Effector memory CD4-positive, alpha-beta T cell (primary cell): ENCODE measurements at regions not wholly inside any gene's neighbourhood (a gene's known extent, or its start where the extent isn't known, plus 50 kb on each side); places are given as distances from the start of the nearest gene placed in this dataset.
"Not testable (repeated sequence)": the region's sequence is repeated elsewhere in the genome, so short reads cannot be mapped to it uniquely, and the experiment has no call there.

Experiments
- DNase-seq, 3 donors: peaks; one replicate each; pipeline ENCODE4 v3.0.0-alpha.2; 2020
- H3K27ac ChIP-seq: 2 replicates; pipeline ENCODE4 v1.7.0; 2013; ENCODE audit warnings: mild to moderate bottlenecking, low read length, moderate library complexity; ENCODE audit not compliant: insufficient read depth, poor library complexity, severe bottlenecking
- H3K27me3 ChIP-seq: replicated peaks from 2 replicates; pipeline ENCODE4 v1.7.0; 2013; ENCODE audit warnings: mild to moderate bottlenecking, low read length; ENCODE audit not compliant: insufficient read depth, control insufficient read depth, poor library complexity, severe bottlenecking
- H3K36me3 ChIP-seq: 2 replicates; pipeline ENCODE4 v1.7.0; 2013; ENCODE audit warnings: mild to moderate bottlenecking, low read length, moderate library complexity; ENCODE audit not compliant: control insufficient read depth, insufficient read depth
- H3K4me1 ChIP-seq: 2 replicates; pipeline ENCODE4 v1.7.0; 2013; ENCODE audit warnings: low read length, mild to moderate bottlenecking; ENCODE audit not compliant: control insufficient read depth, insufficient read depth, poor library complexity, severe bottlenecking
- H3K4me3 ChIP-seq: 2 replicates; pipeline ENCODE4 v1.7.0; 2013; ENCODE audit warnings: low read length, low read depth, mild to moderate bottlenecking; ENCODE audit not compliant: insufficient read depth, poor library complexity, severe bottlenecking
- H3K9me3 ChIP-seq: 2 replicates; pipeline ENCODE4 v1.7.0; 2013; ENCODE audit warnings: mild to moderate bottlenecking, low read length, moderate library complexity; ENCODE audit not compliant: control insufficient read depth

DNA sequence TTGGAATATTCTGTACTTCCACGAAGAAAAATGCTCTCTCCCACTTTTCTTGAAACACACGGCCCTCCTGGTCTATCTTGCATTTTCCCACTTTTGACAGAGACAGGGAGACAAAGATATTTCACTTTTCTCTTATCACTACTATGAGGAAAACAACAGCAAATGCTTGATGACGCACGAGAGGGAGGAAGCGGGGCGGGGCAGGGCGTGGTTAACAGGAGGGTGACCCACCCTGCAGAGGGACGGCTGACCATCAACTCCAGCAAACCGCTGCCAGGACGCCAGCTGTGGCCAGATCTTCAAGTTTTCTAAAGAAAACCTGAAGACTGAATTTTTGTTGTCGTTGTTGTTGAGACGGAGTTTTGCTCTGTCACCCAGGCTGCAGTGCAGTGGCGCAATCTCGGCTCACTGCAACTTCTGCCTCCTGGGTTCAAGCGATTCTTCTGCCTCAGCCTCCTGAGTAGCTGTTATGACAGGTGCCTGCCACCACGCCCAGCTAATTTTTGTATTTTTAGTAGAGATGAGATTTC, 63.8 kb downstream of the NSUN5 start:
- H3K36me3 ChIP-seq, H3K27me3 ChIP-seq, H3K4me3 ChIP-seq, H3K4me1 ChIP-seq, H3K9me3 ChIP-seq, H3K27ac ChIP-seq, DNase-seq: not testable (repeated sequence)

DNA sequence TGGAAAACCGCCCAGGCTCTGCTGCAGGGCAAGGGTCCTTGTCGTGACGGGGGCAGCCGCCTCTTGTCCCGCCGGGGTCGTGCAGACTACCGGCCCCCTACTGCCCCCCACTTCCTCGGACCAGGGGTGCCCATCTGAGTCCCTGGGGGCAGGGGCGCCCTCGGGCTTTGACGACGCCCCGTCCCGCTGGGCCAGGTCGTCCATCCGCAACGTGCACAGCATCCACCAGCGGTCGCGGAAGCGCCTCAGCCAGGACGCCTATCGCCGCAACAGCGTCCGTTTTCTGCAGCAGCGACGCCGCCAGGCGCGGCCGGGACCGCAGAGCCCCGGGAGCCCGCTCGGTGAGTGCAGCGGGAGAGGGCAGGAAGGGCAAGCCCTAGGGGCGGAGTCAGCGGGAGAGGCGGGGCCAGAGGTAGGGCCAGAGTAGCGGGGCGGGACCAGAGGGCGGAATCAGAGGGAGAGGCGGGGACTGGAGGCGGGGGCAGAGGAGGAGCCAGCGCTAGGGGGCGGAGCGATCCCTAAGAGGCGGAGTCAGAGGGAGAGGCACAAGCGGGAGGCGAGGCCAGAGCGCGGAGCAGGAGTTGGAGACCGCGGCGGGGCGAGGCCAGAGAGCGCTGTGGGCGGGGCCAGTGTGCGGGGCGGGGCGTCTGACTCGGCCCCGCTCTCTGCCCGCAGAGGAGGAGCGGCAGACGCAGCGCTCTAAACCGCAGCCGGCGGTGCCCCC, 73.5 kb downstream of the NSUN5 start:
- not testable (repeated sequence) for H3K4me3 ChIP-seq, H3K27ac ChIP-seq, H3K36me3 ChIP-seq, H3K27me3 ChIP-seq, H3K4me1 ChIP-seq, H3K9me3 ChIP-seq
- peak; percentile 88 to 91 (median 89) for DNase-seq

GRCh38 chr7:73225745-73226144, 82.9 kb downstream of the NSUN5 start:
- not testable (repeated sequence) for DNase-seq, H3K4me3 ChIP-seq, H3K9me3 ChIP-seq, H3K27me3 ChIP-seq, H3K36me3 ChIP-seq, H3K27ac ChIP-seq, H3K4me1 ChIP-seq

GRCh38 chr7:73221724-73222123, 86.9 kb downstream of the NSUN5 start:
- not testable (repeated sequence) for H3K4me1 ChIP-seq, H3K9me3 ChIP-seq, DNase-seq, H3K36me3 ChIP-seq, H3K27me3 ChIP-seq, H3K4me3 ChIP-seq, H3K27ac ChIP-seq

- H3K4me1 ChIP-seq, H3K27me3 ChIP-seq, H3K4me3 ChIP-seq, H3K9me3 ChIP-seq, H3K36me3 ChIP-seq, H3K27ac ChIP-seq, DNase-seq: not testable (repeated sequence)
Measured at GRCh38 chr7:73220766-73221370, 87.8 kb downstream of the NSUN5 start.

GRCh38 chr7:73220357-73220756, 88.3 kb downstream of the NSUN5 start:
- H3K27ac ChIP-seq, DNase-seq, H3K27me3 ChIP-seq, H3K4me3 ChIP-seq, H3K9me3 ChIP-seq, H3K36me3 ChIP-seq, H3K4me1 ChIP-seq: not testable (repeated sequence)

DNA sequence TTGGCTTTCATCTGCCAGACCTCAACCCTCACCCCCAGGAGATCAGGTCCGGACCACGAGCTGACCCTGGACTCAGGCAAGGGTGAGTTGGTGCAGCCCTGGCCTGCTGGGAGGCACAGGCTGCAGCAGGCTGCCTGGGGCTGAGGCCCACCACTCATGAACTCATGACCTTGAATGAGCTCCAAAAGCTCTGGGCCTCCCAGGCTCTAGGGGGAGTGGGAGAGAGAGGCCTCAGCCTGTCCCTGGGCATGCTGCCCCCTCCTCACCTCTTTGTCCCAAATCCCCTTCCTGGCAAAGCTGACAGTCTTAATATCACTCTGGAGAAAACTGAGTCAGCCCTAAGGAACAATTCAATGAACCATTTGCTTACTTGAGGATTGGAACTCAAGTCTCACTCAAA, 89.8 kb downstream of the NSUN5 start:
- not testable (repeated sequence) for DNase-seq, H3K36me3 ChIP-seq, H3K4me3 ChIP-seq, H3K27me3 ChIP-seq, H3K4me1 ChIP-seq, H3K9me3 ChIP-seq, H3K27ac ChIP-seq

DNA sequence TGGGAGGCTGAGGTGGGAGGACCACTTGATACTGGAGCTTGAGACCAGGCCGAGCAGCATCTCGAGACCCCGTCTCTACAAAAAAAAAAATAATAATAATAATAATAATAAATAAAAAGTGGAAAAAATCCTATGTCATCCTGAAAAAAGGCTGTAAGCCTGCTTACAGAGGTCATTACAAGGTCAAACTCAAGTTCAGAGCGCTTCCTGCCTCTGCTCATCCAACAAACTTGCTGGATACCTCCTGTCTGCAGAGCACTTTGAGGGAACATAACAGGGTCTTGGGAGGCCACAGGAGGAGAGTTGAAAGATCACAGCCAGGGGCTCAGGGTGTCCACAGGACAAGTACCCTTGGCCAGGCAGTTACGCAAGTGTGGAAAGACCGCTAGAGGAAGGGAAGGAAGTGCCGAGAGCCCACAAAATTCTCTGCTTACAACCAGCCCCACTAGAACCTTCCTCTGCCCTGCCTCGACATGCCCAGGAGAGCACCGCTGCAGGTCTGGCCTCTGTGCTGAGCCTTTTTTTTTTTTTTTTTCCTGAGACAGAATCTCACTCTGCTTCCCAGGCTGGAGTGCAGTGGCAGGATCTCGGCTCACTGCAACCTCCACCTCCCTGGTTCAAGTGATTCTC, 92.5 kb downstream of the NSUN5 start:
- not testable (repeated sequence) for H3K4me3 ChIP-seq, DNase-seq, H3K36me3 ChIP-seq, H3K4me1 ChIP-seq, H3K9me3 ChIP-seq, H3K27ac ChIP-seq, H3K27me3 ChIP-seq

- not testable (repeated sequence) for H3K36me3 ChIP-seq, H3K4me1 ChIP-seq, DNase-seq, H3K27me3 ChIP-seq, H3K27ac ChIP-seq, H3K9me3 ChIP-seq, H3K4me3 ChIP-seq
Measured at GRCh38 chr7:73215232-73215631, 93.4 kb downstream of the NSUN5 start.

DNA sequence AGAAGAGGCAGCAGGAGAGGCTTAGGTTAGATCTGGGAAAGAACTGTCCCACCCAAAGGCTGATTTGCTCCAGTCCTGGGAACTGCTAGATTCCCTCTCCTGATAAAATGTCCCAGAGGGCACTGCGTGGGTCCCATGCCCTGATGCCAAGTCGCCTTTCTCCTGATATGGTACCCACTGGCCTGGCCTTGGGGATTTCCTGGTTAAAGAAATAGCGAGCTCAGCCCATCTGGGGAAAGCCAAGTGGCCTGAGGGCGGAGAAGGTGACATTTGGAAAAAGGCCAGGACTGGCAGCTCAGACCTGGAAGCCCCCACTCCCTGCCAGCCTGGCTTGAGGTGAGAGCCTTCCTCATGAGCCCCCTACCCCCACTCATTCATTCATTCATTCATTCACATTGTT, 94.2 kb downstream of the NSUN5 start:
- not testable (repeated sequence) for H3K9me3 ChIP-seq, H3K27ac ChIP-seq, DNase-seq, H3K4me1 ChIP-seq, H3K36me3 ChIP-seq, H3K4me3 ChIP-seq, H3K27me3 ChIP-seq
